Endodermal cell (in vitro differentiated cells): ENCODE measurements at regions not wholly inside any gene's neighbourhood (a gene's known extent, or its start where the extent isn't known, plus 50 kb on each side); places are given as distances from the start of the nearest gene placed in this dataset.

Source experiments
- DNase-seq: peaks from one replicate; pipeline ENCODE4 v3.0.0-alpha.2; 2017
- H3K27ac ChIP-seq: 2 replicates; pipeline ENCODE4 v1.5.1; 2013; ENCODE audit warnings: mild to moderate bottlenecking, low read depth, low read length, moderate library complexity
- H3K27me3 ChIP-seq: 2 replicates; pipeline ENCODE4 v1.6.1; 2013; ENCODE audit warnings: mild to moderate bottlenecking, low read length, moderate library complexity; ENCODE audit not compliant: insufficient read depth, control insufficient read depth, poor library complexity, severe bottlenecking
- H3K36me3 ChIP-seq: 2 replicates; pipeline ENCODE4 v1.7.0; 2013; ENCODE audit warnings: mild to moderate bottlenecking, low read length, moderate library complexity; ENCODE audit not compliant: control insufficient read depth, insufficient read depth
- H3K4me1 ChIP-seq: one replicate; pipeline ENCODE4 v1.7.0; 2013; ENCODE audit warnings: low read length; ENCODE audit not compliant: control insufficient read depth, insufficient read depth
- H3K4me3 ChIP-seq: 2 replicates; pipeline ENCODE4 v1.5.1; 2013; ENCODE audit warnings: mild to moderate bottlenecking, low read length, moderate library complexity
- H3K9ac ChIP-seq: 2 replicates; pipeline ENCODE4 v1.6.1; 2013; ENCODE audit warnings: mild to moderate bottlenecking, low read length, moderate library complexity; ENCODE audit not compliant: poor library complexity, severe bottlenecking; ENCODE audit errors: extremely low read depth
- H3K9me3 ChIP-seq: 2 replicates; pipeline ENCODE4 v1.6.1; 2013; ENCODE audit warnings: mild to moderate bottlenecking, low read length, moderate library complexity; ENCODE audit not compliant: control insufficient read depth
- H3K27ac Mint-ChIP-seq: 2 replicates; pipeline ENCODE4 v1.8.0; 2020; ENCODE audit warnings: mixed read lengths
- H3K27me3 Mint-ChIP-seq: 2 replicates; pipeline ENCODE4 v1.8.0; 2021; ENCODE audit warnings: mild to moderate bottlenecking, mixed read lengths; ENCODE audit not compliant: insufficient read depth
- H3K36me3 Mint-ChIP-seq: 2 replicates; pipeline ENCODE4 v1.8.0; 2020; ENCODE audit warnings: low read depth, mixed read lengths
- H3K4me1 Mint-ChIP-seq: 2 replicates; pipeline ENCODE4 v1.8.0; 2020; ENCODE audit warnings: mixed read lengths
- H3K4me3 Mint-ChIP-seq: 2 replicates; pipeline ENCODE4 v1.8.0; 2020; ENCODE audit warnings: mild to moderate bottlenecking, moderate library complexity, mixed read lengths
- H3K9me3 Mint-ChIP-seq: 2 replicates; pipeline ENCODE4 v1.8.0; 2020; ENCODE audit warnings: mild to moderate bottlenecking, mixed read lengths
- CTCF ChIP-seq: fragments of 200-600 bp; sonication (generic); conservative IDR thresholded peaks from 2 replicates; pipeline ENCODE4 v1.5.0; 2021; ENCODE audit warnings: antibody characterized with exemption, mild to moderate bottlenecking
- WGBS, 2 experiments: methylation state at CpG; one replicate each; pipeline versions ENCODE4 v1.1.5 to v1.1.7; 2013; ENCODE audit warnings: missing lambda C conversion rate in 2 of 2, mixed read lengths in 1 of 2; ENCODE audit not compliant: insufficient coverage in 1 of 2, insufficient read length in 1 of 2; 5-methylcytosine and 5-hydroxymethylcytosine counted together

GRCh38 chr18:56508370-56509036 lies 129.9 kb downstream of the TXNL1 start:
- Histone ChIP-seq H3K27me3 (no peaks in the 10 kb centered on the region), H3K9ac (no peak overlapping the region), H3K9me3 (no peaks in the 10 kb centered on the region), H3K4me1 (no peaks in the 10 kb centered on the region), H3K36me3 (no peaks in the 10 kb centered on the region), H3K27ac (no peak overlapping the region), H3K4me3 (no peak overlapping the region)
- WGBS, 2 experiments, result 80 to 82% methylated on average over 1 to 2 of the region's 4 CpGs
- H3K9me3 Mint-ChIP-seq, result no peaks in the 10 kb centered on the region
- H3K36me3 Mint-ChIP-seq, result no peaks in the 10 kb centered on the region
- no peak overlapping the region for H3K4me3 Mint-ChIP-seq
- DNase-seq, result no peak
- peaks cover 10% of the 10 kb centered on the region for H3K4me1 Mint-ChIP-seq
- no peak for TF ChIP-seq CTCF
- H3K27me3 Mint-ChIP-seq, result no peaks in the 10 kb centered on the region
- H3K27ac Mint-ChIP-seq, result no peak overlapping the region

- H3K9me3 ChIP-seq, result no peaks in the 10 kb centered on the region
- H3K27ac Mint-ChIP-seq, result no peak overlapping the region
- H3K9me3 Mint-ChIP-seq, result no peaks in the 10 kb centered on the region
- no peak for DNase-seq
- no peaks in the 10 kb centered on the region for H3K36me3 ChIP-seq
- no peak overlapping the region for H3K27ac ChIP-seq
- TF ChIP-seq CTCF, result no peak
- no peaks in the 10 kb centered on the region for H3K4me1 ChIP-seq
- H3K4me3 ChIP-seq, result no peak overlapping the region
- no peaks in the 10 kb centered on the region for H3K27me3 ChIP-seq
- H3K27me3 Mint-ChIP-seq, result no peaks in the 10 kb centered on the region
- H3K4me3 Mint-ChIP-seq, result no peak overlapping the region
- no peaks in the 10 kb centered on the region for H3K36me3 Mint-ChIP-seq
- H3K9ac ChIP-seq, result no peak overlapping the region
- peaks cover 10% of the 10 kb centered on the region for H3K4me1 Mint-ChIP-seq
These were observed 132.4 kb downstream of the TXNL1 start for GRCh38 chr18:56505971-56506370.

GRCh38 chr18:56505293-56505692 lies 133.1 kb downstream of the TXNL1 start:
- Histone ChIP-seq H3K9ac (no peak overlapping the region), H3K27me3 (no peaks in the 10 kb centered on the region), H3K27ac (no peak overlapping the region), H3K4me1 (no peaks in the 10 kb centered on the region), H3K9me3 (no peaks in the 10 kb centered on the region), H3K36me3 (no peaks in the 10 kb centered on the region), H3K4me3 (no peak overlapping the region)
- Mint-ChIP-seq H3K27me3 (no peaks in the 10 kb centered on the region), H3K9me3 (no peaks in the 10 kb centered on the region), H3K36me3 (no peaks in the 10 kb centered on the region), H3K27ac (no peak overlapping the region), H3K4me3 (no peak overlapping the region), H3K4me1 (peaks cover 10% of the 10 kb centered on the region)
- no peak for DNase-seq
- 93 to 100% methylated on average over 2 to 3 of the region's 3 CpGs for WGBS, 2 experiments
- no peak for TF ChIP-seq CTCF
